NCI-H187 treated with DMSO at 0.1 percent for 48 hours (cell line): ENCODE measurements at regions not wholly inside any gene's neighbourhood (a gene's known extent, or its start where the extent isn't known, plus 50 kb on each side); places are given as distances from the start of the nearest gene placed in this dataset.

Experiments
- DNase-seq: peaks from one replicate; lab custom pipeline; 2025; lab: John Stamatoyannopoulos, UW

DNA sequence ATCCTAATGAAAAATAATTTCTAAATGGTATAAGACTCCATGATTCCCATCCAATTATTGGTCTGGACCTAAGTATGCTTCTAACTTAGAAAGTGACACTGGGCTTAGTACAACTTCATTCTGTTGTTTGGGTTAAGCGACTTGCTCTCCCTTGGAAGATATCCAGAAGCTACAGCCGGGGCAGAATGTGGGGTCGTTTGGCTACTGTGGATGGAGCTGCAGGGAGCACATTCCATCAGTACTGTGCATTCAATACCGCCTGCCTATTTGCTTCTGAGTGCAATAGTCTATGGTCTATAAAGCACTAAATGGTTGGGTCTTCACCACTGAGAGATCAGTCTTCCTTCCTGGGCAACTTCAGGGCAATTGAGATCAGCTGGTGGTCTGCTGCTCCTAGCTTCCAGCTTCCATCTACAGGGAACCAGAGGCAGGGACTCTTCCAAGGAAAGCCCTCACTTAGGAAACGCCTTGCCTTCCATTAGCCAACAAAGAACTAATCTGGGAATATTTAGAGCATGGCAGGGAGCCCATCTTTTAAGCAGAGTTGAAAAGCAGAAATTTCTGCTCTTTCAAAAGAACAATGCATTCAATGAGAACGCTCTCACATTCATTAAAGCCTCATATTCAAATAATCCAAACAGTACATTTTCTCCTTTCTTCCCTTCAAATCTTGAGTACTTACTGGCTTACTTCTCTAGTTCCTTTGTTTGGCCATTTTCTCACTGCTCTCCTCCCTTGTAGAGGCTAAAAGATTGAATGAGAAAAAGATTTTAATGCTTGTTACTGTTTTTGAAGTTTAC is 1049.9 kb upstream of the TENM3 start:
- no peak for DNase-seq

DNA sequence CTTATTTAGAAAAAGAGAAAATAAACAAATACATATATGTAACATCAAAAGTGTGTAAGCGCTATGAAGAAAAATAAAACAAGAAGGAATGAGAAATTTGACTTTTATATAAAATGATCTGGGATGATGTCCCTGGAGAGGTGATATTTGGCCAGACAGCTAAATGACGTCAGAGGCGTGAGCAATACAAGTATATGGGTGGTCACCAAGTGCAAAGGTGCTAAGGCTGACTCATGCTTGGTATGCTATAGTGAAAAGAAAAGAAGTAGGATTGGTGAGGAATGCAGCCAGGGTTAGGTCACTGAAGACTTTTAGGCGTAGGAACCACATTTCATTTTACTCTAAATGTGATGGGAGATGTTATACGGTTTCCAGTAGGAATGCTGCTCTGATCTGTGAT is 1049.1 kb upstream of the TENM3 start:
- no peak for DNase-seq

DNA sequence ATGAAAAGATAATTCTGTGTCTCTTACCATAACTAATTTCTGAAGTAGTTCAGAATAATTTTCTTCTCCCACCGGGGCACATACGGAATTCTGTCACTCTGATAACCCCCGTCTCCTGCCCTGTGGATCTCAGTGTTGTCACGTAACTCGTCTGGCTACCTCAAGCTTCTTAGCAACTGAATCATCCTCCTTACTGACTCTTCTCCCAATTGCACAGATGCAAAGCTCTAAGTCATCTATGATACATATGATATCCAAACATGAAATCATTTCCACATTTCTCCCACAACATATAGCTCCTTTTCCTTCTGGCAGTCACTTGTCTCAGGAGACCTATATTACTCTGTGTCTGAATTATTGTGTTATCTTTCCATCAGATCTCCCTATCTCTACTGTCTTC is 1043.1 kb upstream of the TENM3 start:
- no peak for DNase-seq

DNA sequence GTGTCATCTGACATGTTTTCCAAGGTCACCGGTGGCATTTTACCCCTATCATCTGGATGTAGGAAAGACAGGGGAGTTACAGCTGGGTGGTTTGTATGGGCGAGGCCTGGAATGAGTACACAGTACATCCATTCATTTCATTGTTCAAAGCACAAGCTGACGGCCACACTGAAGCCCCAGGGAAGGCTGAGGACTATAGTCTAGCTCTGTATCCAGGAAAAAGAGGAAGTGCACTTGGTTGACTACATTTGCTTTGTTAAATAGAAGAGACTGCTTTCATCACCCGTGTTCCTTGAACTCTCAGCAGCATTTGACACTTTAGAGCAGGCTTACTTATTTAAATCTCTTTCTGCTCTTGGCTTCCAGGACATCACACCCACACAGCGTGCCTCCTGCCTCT is 1041.0 kb upstream of the TENM3 start:
- DNase-seq, result no peak

DNA sequence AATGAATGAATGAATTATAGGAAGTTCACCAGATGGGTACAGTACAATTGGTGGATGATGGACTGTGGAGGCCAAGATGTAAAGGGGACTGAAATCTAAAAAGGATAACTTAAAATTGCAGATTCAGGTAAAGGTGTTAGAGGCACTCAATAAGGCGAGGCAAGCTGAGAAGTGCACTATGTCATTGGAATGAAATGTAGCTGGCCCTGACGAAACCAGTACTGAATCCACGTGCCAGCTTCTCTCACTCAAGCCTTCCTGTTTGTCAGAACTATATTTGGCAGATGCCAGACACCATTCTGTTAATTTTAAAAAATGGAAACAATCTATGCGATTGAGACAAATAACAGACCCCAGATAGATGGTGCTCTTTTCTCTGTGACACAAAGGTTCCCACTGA is 1039.1 kb upstream of the TENM3 start:
- no peak for DNase-seq

DNA sequence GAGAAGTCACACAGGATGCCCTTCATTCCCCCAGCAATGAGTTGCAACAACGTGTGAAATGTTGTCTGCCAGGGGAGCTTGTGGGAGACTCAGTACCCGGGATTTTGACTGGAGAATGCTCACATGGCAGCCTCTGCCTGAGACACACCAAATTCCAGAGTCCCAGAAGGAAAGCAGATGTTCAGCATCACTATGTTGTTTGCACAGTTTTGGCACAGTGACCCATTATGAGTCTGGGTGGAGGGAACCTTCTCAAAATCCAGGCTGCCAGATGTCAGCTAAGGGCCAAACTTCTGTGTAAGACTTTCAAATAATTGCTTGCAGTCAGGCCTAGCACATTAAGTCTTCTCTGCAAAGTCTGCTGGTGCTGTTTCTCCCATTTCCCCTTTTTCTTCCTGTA is 1029.7 kb upstream of the TENM3 start:
- DNase-seq, result no peak

DNA sequence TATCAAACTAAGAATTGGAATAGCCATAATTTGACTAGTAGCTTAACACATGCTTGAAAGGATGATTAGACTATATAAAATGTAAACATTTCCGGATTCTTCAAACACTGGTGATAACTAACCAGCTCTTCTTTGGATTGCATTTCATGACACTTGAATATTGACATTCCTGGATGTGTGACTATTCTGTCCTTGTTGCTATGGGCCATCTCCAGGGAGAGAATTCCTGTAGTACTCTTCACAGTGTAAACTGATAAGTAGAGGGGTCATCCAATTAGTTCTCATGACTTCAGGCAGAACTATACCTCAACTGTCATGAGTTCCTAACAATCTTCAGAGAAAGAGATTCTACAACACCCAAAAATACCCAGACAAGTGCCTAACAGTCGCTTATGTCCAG is 1026.7 kb upstream of the TENM3 start:
- DNase-seq, result no peak

DNA sequence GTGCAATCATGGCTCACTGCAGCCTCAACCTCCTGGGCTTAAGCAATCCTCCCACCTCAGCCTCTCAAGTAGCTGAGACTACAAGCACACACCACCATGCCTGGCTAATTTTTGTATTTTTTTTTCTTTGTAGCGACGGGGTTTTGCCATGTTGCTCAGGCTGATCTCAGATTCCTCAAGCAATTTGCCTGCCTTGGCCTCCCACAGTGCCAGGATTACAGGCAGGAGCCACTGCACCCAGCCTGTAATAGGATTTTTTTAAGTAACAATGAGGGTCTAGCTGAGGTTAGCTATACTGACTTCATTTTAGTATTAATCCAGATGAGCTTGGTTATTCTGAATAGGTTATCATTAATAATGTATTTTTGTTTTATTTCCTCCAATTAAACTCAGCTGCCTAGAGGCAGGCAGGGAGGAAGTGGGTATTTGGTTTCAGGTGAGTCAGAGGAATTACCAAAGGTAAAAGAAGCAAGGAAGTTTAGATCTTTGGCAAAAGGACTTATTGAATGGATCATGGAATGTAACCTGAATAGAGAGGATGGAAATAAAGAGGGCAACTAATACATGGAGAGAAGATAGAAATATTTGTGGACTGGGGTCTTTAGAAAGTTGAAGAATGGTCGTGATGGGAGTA is 1023.3 kb upstream of the TENM3 start:
- no peak for DNase-seq

DNA sequence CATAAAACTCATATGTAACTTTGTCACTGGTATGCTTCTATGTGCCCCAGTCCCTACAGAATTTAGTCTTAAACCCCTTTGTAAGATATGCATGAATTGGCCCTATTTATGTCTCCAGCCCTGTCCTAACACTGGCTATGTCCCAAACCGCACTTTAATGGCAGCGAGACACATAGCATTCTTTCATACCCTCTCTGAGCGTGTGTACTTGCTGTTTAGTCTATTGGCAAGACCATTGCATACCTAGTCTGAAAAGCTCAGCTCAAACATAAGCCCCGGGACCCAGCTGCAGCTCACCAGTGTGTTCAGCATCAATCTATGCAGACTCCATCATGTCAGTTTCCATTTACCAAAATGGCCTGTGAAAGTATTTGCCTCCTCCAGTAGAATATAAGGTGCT is 1018.4 kb upstream of the TENM3 start:
- DNase-seq, result no peak

DNA sequence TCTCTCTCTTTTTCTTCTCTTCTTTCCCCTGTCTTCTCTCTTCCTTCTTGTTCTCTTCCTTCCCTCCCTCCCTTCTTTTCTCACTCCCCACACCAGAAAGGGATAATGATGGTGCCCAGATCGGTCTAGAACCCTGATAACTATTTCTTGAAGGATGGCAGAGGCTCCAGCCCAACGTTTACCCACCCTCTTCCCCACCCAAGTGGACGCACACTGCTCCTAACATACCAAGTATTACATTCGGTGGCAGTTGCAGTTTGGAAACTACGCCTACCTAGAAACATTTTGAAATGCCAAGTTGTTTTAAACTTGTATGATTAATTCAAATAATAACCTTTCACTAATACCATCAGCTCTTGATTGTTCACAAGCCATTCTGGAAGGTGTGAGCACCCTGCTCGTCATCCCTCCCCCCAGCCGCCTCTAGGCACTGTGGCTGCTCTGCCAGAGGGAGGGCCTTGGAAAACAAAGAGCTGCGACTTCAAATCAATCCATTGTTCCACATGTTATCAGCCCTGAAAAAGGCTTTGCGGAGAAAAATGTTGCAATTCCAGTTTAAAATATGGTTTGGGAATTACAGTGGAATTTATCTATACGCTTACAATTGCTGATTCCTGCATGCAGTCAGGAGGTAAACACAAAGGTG is 1017.5 kb upstream of the TENM3 start:
- DNase-seq, result no peak

DNA sequence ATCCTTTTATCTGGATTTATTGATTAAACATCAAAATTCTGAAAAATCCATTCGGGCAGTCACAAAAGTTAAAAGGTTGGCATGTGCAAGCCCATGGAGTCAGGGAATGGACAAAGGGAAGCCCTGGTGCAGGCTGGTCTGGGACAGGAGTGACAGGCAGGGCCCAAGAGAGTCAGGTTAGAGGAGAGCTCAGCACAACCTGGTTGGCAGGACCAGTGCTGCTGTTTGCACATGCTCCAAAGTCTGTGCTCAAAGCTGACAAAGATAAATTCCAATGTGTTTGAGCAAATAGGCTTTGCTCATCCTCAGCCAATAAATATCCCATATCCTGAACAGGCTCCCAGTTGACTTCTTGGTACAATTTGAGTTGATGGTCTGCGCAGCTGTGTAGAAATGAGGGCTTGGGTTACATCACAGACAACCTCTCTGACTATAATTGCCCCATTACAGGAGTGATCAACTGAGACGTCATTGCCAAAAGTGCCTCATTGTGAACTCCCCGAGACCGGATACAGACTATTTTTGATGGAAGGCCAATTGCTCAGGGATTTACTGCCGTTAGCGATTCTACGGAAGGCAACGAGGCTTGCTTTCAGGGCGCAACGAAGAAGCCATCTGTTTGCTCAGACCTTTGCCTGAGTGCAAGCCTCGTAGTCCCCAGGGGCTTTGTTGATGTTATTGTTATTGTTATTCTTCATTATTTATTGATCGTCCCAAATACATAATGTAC is 1008.1 kb upstream of the TENM3 start:
- no peak for DNase-seq

DNA sequence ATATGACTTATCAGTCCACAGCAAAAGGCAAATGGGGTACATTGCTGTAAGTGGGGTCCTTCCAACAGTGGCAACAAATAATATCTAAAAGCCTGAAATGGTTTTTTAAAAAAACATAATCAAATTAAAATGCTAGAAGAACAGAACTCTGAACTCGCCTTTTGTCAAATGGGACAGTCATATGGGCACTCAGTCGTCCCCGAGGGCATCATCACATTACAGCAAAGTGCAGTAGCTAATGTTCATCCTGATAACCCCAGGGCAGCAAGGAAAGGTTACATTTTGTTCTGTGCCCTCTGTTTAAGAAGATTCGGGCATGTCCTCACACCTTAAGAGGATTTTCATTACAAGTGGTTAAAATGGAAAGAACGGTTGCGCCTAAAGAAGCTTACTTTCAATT is 997.9 kb upstream of the TENM3 start:
- no peak for DNase-seq

DNA sequence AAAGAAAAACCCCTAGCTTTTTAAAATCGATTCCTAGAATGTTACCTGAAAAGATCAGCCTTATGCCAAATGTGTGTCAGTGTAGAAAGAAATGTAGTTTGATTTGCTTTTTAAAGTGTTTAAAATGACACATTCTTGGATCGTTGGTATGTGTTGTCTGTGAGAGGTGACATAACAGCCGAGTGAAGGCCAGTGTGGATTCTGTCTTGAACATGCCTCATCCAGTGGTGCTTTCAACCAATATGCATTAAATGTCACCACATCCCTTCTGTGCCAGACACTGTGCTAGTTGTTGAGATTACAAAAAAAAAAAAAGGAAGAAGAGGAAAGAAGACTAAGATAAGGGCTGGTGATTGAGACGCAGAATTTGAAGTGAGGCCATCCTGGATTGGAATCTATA is 994.2 kb upstream of the TENM3 start:
- DNase-seq, result no peak

DNA sequence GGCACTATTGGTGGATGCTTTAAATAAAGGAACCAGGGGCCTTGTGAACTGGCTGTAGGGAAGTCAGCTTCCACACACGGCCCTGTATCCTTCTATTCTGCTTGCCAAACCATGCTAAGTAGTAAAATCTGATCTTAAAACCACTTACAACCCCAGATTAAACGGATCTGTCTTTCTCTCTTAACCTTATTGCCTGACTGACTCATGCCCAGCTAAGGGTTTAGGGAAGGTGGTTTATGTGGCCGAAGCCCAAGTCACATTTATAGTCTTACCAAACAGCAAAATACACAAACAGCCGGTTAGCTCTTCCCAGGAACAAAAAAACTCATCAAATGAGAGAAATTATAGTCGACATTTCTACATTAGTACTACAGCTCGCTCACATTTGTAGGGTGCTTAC is 988.4 kb upstream of the TENM3 start:
- DNase-seq, result no peak

DNA sequence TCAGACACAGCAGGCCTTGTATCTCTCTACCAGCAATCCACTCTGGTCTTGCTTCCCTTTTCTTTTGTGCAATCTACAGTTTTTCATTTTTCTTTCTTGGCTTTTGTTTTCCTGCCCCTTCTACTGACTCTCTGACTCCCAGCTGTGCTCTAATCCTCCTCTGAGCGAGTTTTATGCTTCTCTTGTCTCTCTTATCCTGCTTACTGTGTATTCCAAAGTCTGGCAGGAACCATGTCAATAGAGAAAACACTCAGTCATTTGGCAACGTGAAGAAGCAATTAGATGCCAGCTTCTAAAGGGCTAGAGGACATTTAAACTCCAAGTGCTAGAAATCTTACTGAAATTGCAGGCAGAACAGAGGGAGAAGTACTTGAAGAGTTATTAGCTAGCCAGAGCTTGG is 984.6 kb upstream of the TENM3 start:
- peak; percentile 38 for DNase-seq

DNA sequence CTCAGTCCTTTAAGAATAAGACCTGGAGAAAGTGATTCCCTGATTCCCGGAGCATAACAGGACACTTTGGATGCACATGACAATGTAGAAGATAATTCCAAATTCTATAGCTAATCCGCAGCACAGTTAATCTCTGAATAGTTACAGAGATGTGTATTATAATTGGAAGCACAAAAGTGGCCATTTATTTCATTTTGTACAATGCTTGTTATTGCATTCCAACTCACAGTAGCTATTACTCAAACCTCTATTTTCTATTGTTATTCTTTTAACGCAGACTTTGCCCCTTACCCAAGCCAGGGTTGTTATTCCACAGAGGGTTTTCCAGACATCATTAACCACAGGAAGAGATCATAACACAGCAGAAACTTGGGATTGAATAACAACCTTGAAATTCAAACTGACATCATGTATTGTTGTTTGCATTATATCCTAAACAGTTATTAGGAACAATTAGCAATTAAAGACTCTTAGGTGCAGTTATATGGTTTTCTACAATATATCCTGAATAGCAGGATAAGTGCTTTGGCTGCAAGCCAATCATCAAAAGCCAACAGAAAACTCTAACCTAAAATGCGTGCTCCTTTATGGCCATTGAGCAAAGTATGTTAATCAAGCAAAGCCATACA is 984.0 kb upstream of the TENM3 start:
- no peak for DNase-seq

DNA sequence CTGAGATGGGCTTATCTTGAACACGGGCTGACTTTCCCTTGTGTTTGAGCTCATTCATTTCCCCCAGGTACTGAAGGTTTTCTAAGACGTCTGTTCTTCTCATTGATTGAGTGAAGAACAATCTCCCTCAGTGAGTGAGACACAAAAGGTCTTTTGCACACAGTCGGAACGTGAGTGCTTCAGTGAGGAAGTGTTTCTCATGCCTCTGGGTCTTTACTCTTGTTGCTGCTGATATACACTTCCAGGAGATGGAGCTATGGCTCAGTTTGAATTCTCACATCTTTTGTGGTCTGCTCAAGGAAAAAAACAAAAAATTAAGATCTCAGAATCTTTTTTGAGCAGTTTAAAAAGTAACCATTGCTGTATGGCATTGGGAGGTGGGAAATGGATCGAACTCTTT is 981.9 kb upstream of the TENM3 start:
- no peak for DNase-seq

DNA sequence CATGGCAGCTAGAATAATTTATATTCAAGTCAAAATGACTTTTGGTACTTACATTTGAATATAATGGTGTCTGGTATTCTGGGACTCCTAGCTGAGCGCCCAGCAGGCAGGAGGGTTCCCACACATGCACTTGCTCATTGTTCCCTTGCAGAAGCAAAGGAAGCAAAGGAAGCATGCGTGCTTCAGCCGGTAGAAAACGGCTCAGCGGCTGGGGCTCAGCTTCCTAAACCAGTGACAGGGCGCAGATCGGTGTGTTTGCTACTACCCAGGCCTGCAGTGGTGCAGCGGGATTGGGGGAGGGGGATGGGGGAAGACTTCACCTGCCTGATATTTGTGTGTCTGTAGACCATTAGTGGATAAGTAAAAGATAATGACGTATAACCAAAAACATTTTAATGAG is 978.3 kb upstream of the TENM3 start:
- DNase-seq, result peak; percentile 47

DNA sequence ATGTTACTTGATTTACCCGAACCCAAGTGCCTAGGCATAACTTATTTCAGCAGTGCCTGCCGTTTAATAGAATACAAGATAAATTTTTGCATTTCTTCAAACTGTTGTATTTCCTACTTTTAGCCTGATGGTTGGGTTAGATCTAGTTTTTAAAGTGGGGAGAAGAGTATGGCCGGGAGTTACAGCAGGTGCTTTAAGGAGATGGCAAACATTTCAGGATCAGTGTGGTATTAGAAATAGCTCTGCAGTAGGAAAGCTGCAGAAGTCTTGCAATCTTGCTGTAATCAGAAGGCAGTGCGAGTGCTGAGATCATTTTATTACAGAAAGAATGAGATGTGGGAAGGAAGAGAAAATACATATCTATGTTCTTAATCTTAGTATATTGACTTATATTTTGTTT is 977.8 kb upstream of the TENM3 start:
- DNase-seq, result no peak

DNA sequence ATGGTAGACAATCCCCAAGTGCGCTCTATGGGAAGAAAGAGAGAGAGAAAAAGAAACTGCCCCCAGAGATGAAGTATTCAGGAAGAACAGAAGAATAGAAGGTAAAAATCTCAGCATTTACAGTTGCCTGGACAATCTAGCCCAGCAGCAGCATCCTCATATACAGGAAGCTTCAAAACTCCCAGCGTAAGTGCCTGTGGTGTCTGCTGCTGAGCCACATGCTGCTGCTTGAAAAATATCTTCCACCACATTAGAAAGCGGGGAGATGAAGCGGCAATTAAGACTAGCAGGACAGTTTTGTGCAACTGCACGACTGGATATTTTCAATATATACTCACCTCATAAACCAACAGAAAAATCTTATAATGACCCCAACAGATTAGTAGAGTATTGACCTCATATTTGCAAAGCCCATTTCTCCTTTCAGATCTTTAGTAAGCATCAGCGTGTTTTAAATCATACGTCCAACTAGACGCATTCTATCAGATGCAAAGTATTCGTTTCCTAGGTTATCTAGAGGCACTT is 972.0 kb upstream of the TENM3 start:
- DNase-seq, result no peak

DNA sequence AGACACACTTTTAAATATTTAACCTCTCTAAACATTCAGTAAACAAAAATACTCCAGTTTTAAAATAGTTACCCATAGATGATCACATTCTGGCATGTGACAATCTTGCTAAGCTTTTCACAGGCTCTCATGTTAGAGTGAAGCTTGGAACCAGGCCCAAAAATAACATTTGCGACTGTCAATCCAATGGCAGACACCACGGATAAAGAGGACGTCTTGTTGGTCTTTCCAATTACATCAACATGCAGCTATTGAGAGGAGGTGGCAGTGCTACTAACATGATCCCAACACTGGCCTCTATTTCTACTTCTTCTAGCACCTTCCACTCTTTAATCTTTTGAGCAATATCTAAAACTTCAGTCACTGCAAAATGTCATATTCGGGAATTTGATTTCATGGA is 970.8 kb upstream of the TENM3 start:
- DNase-seq, result no peak

DNA sequence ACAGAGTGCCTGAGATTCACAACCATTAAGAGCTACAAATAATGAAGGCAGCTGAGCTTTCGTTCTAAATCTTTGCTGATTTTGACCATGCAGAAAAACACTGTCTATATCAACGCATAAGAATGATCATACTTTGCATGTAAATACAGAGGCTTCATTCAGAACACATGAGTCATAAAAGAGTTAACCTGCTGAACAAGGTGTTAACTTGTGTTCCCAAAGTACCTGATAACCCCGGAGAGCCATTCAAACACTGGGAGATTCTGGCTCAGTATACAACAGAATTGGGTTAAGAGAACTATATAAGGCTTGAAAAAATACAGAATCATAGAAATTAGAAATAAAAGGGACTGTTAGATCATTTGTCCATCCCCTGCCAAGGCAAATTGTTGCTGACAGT is 964.3 kb upstream of the TENM3 start:
- DNase-seq, result no peak
